ENCODE measurements at regions not wholly inside any gene's neighbourhood (a gene's known extent, or its start where the extent isn't known, plus 50 kb on each side); places are given as distances from the start of the nearest gene placed in this dataset.

DNA sequence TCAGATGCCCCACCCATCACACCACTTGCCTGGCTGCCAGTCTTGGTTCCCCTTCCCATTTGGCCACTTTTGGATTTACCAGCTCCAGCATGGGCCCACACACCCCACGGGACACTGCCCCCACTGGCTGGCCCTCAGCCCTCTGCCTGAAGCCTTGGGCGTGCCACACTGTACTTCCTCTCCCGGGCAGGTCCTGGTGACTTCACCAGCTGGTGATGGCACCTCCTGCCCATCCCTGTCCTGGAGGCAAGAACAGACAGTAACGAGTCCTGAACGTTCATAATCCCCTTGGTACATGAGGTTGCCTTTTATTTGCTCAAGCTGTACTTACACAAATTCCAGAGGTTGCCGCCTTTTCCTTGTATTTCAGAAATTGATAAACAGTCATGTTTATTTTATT lies 81.1 kb downstream of the TMEM17 start:
- TF ChIP-seq EZH2 (IDR thresholded peaks at IDR 0.05), result no peak
- TF ChIP-seq, protein P1, sequence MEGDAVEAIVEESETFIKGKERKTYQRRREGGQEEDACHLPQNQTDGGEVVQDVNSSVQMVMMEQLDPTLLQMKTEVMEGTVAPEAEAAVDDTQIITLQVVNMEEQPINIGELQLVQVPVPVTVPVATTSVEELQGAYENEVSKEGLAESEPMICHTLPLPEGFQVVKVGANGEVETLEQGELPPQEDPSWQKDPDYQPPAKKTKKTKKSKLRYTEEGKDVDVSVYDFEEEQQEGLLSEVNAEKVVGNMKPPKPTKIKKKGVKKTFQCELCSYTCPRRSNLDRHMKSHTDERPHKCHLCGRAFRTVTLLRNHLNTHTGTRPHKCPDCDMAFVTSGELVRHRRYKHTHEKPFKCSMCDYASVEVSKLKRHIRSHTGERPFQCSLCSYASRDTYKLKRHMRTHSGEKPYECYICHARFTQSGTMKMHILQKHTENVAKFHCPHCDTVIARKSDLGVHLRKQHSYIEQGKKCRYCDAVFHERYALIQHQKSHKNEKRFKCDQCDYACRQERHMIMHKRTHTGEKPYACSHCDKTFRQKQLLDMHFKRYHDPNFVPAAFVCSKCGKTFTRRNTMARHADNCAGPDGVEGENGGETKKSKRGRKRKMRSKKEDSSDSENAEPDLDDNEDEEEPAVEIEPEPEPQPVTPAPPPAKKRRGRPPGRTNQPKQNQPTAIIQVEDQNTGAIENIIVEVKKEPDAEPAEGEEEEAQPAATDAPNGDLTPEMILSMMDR (IDR thresholded peaks at IDR 0.05), result no peak
- TF ChIP-seq EZH2phosphoT487 (IDR thresholded peaks at IDR 0.05), result no peak
